Hypothalamus (tissue), 51 donors: ENCODE measurements at regions not wholly inside any gene's neighbourhood (a gene's known extent, or its start where the extent isn't known, plus 50 kb on each side); places are given as distances from the start of the nearest gene placed in this dataset.
"Not testable (repeated sequence)": the region's sequence is repeated elsewhere in the genome, so short reads cannot be mapped to it uniquely, and the experiment has no call there.

ENCODE experiments used
- DNase-seq, 51 donors: peaks; one replicate each; lab custom pipeline; 2025; lab: John Stamatoyannopoulos, UW

- DNase-seq, result peak in 7 of 51 donors; percentile 4 to 53 (median 37)
These were observed 70.1 kb upstream of the CASZ1 start for GRCh38 chr1:10866321-10867093.

GRCh38 chr1:10867138-10867721, 70.8 kb upstream of the CASZ1 start:
- DNase-seq, result peak in 39 of 51 donors; percentile 3 to 68 (median 27)

GRCh38 chr1:10867914-10868598, 71.6 kb upstream of the CASZ1 start:
- peak in 20 of 51 donors; percentile 5 to 45 (median 15) for DNase-seq

GRCh38 chr1:10868599-10868965, 72.1 kb upstream of the CASZ1 start:
- no peak for DNase-seq

GRCh38 chr1:10869933-10870332, 73.5 kb upstream of the CASZ1 start:
- no peak for DNase-seq

GRCh38 chr1:10870493-10871096, 74.1 kb upstream of the CASZ1 start:
- DNase-seq, result no peak

- no peak for DNase-seq
These were observed 76.7 kb upstream of the CASZ1 start for GRCh38 chr1:10873189-10873588.

GRCh38 chr1:10874351-10874750, 77.9 kb upstream of the CASZ1 start:
- DNase-seq, result no peak

- no peak for DNase-seq
These were observed 81.4 kb upstream of the CASZ1 start for GRCh38 chr1:10877894-10878293.

GRCh38 chr1:10878469-10878868, 82.0 kb upstream of the CASZ1 start:
- DNase-seq, result no peak

- no peak for DNase-seq
These were observed 83.6 kb upstream of the CASZ1 start for GRCh38 chr1:10880063-10880462.

GRCh38 chr1:10881046-10881445, 84.6 kb upstream of the CASZ1 start:
- DNase-seq, result no peak

- DNase-seq, result no peak
These were observed 85.6 kb upstream of the CASZ1 start for GRCh38 chr1:10882069-10882468.

GRCh38 chr1:10887032-10887431, 90.6 kb upstream of the CASZ1 start:
- not testable (repeated sequence) for DNase-seq

GRCh38 chr1:10888291-10888690, 91.8 kb upstream of the CASZ1 start:
- no peak for DNase-seq

GRCh38 chr1:10888791-10889649, 92.6 kb upstream of the CASZ1 start:
- DNase-seq, result no peak

- DNase-seq, result no peak
These were observed 93.4 kb upstream of the CASZ1 start for GRCh38 chr1:10889650-10890353.

- DNase-seq, result no peak
These were observed 94.1 kb upstream of the CASZ1 start for GRCh38 chr1:10890491-10891071.

GRCh38 chr1:10891091-10891490, 94.6 kb upstream of the CASZ1 start:
- DNase-seq, result no peak
